DND-41 (cell line): ENCODE measurements at regions not wholly inside any gene's neighbourhood (a gene's known extent, or its start where the extent isn't known, plus 50 kb on each side); places are given as distances from the start of the nearest gene placed in this dataset.

Source experiments
- CTCF ChIP-seq: IDR thresholded peaks from 2 replicates; pipeline ENCODE4 v1.5.1; 2012; ENCODE audit warnings: borderline replicate concordance, low read length, moderate library complexity, mild to moderate bottlenecking; ENCODE audit not compliant: poor library complexity, severe bottlenecking; ENCODE audit errors: extremely low read depth
- EZH2 ChIP-seq: IDR thresholded peaks from 3 replicates; pipeline ENCODE4 v1.6.1; 2012; ENCODE audit warnings: borderline replicate concordance, low read depth, mild to moderate bottlenecking, moderate library complexity, low read length, inconsistent platforms; ENCODE audit not compliant: severe bottlenecking

GRCh38 chr11:23836981-23837380 is 659.9 kb upstream of the LUZP2 start:
- TF ChIP-seq CTCF: no peak
- no peak for TF ChIP-seq EZH2
